ENCODE measurements at regions not wholly inside any gene's neighbourhood (a gene's known extent, or its start where the extent isn't known, plus 50 kb on each side); places are given as distances from the start of the nearest gene placed in this dataset.
A peak's percentile ranks its signal among the peaks of the same experiment; 100 is the strongest.

GRCh38 chr12:22856178-22856577 lies 231.2 kb downstream of the ETNK1 start:
- no peak for TF ChIP-seq POLR2A (IDR thresholded peaks at IDR 0.05)
- TF ChIP-seq, protein P1, sequence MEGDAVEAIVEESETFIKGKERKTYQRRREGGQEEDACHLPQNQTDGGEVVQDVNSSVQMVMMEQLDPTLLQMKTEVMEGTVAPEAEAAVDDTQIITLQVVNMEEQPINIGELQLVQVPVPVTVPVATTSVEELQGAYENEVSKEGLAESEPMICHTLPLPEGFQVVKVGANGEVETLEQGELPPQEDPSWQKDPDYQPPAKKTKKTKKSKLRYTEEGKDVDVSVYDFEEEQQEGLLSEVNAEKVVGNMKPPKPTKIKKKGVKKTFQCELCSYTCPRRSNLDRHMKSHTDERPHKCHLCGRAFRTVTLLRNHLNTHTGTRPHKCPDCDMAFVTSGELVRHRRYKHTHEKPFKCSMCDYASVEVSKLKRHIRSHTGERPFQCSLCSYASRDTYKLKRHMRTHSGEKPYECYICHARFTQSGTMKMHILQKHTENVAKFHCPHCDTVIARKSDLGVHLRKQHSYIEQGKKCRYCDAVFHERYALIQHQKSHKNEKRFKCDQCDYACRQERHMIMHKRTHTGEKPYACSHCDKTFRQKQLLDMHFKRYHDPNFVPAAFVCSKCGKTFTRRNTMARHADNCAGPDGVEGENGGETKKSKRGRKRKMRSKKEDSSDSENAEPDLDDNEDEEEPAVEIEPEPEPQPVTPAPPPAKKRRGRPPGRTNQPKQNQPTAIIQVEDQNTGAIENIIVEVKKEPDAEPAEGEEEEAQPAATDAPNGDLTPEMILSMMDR (IDR thresholded peaks at IDR 0.05 in 4 of 5, conservative IDR thresholded peaks at IDR 0.05 in 1 of 5) = peak in 2 of 5 experiments; percentile 29 to 36

Measured in gastrocnemius medialis (tissue), 4 donors.